HCT116 (cell line): ENCODE measurements at regions not wholly inside any gene's neighbourhood (a gene's known extent, or its start where the extent isn't known, plus 50 kb on each side); places are given as distances from the start of the nearest gene placed in this dataset.

Experiments used
- CTCF ChIP-seq, 3 experiments: fragments of 200-600 bp in 1 of 3; sonication (generic) in 1 of 3; IDR thresholded peaks in 2 of 3; conservative IDR thresholded peaks in 1 of 3; 2 replicates each; pipeline ENCODE4 v1.5.1; 2012 to 2017; ENCODE audit warnings: low read depth in 2 of 3, low read length in 2 of 3, antibody characterized with exemption in 1 of 3, borderline replicate concordance in 1 of 3, control low read depth in 1 of 3, mild to moderate bottlenecking in 1 of 3, mixed read lengths in 1 of 3, mixed run types in 1 of 3, moderate library complexity in 1 of 3; ENCODE audit not compliant: insufficient read depth in 1 of 3
- YY1 ChIP-seq: IDR thresholded peaks from 2 replicates; pipeline ENCODE4 v1.6.1; 2011; ENCODE audit warnings: low read length, low read depth, moderate library complexity, mild to moderate bottlenecking; ENCODE audit not compliant: insufficient replicate concordance; ENCODE audit errors: extremely low read depth

GRCh38 chr2:136284226-136285119, 166.5 kb upstream of the CXCR4 start:
- TF ChIP-seq CTCF (IDR thresholded peaks at IDR 0.05 in 2 of 3, conservative IDR thresholded peaks at IDR 0.05 in 1 of 3; ENCODE audit: borderline replicate concordance in 1 of 3, insufficient read depth in 1 of 3, low read depth in 2 of 3, low read length in 2 of 3) (no peak), YY1 (no peak)
